GM23248 (cell line): ENCODE measurements at regions not wholly inside any gene's neighbourhood (a gene's known extent, or its start where the extent isn't known, plus 50 kb on each side); places are given as distances from the start of the nearest gene placed in this dataset.

Experiments used
- EZH2 ChIP-seq: fragments of 200-600 bp; sonication (generic); IDR thresholded peaks from 2 replicates; pipeline ENCODE4 v1.6.1; 2018; ENCODE audit warnings: antibody characterized with exemption, mild to moderate bottlenecking; ENCODE audit not compliant: insufficient read depth, poor library complexity, severe bottlenecking
- EZH2phosphoT487 ChIP-seq: fragments of 200-600 bp; sonication (generic); IDR thresholded peaks from 2 replicates; pipeline ENCODE4 v1.6.1; 2018; ENCODE audit warnings: antibody characterized with exemption, moderate library complexity, mild to moderate bottlenecking, low read depth; ENCODE audit not compliant: insufficient read depth

DNA sequence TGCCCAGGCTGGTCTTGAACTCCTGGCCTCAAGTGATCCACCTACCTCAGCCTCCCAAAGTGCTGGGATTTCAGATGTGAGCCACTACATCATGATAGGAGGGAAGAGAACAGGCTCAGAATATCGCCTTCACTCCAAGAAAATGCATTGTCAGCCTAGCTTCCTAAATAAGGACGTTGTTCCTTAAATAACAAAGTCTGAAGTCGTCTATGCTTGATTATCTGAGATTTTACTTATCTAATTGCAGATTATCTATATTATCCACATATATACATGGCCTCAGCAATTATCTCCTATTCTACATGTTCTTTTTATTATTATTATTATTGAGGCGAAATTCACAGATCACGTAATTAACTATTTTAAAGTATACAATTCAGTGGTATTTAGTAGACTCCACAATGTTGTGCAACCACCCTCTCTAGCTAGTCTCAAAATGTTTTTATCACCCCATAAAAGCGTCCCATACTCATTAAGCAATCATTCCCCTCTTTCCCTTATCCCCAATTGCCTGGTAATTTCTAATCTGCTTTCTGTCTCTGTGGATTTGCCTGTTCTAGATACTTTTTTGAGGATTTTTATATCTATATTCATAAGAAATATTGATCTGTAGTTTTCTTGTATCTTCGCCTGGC lies 95.1 kb upstream of the RFX8 start:
- TF ChIP-seq EZH2 (no peak), EZH2phosphoT487 (no peak)
